Neural progenitor cell (in vitro differentiated cells): ENCODE measurements at regions not wholly inside any gene's neighbourhood (a gene's known extent, or its start where the extent isn't known, plus 50 kb on each side); places are given as distances from the start of the nearest gene placed in this dataset.

ENCODE experiments used
- DNase-seq: peaks from one replicate; pipeline ENCODE4 v3.0.0-alpha.2; 2016; ENCODE audit warnings: low spot score
- H2AFZ ChIP-seq: fragments of 200-600 bp; sonication (generic); replicated peaks from 2 replicates; pipeline ENCODE4 v1.6.1; 2016; ENCODE audit warnings: antibody characterized with exemption
- H3F3A ChIP-seq: fragments of 200-600 bp; sonication (generic); 2 replicates; pipeline ENCODE4 v1.6.1; 2016; ENCODE audit warnings: antibody characterized with exemption, low read depth
- H3K27ac ChIP-seq: fragments of 200-600 bp; sonication (generic); 2 replicates; pipeline ENCODE4 v1.5.1; 2016; ENCODE audit warnings: mild to moderate bottlenecking
- H3K27me3 ChIP-seq: fragments of 200-600 bp; sonication (generic); 2 replicates; pipeline ENCODE4 v1.6.1; 2016; ENCODE audit warnings: mild to moderate bottlenecking, moderate library complexity
- H3K36me3 ChIP-seq: fragments of 200-600 bp; sonication (generic); 2 replicates; pipeline ENCODE4 v1.5.1; 2016
- H3K4me1 ChIP-seq: fragments of 200-600 bp; sonication (generic); 2 replicates; pipeline ENCODE4 v1.6.1; 2016; ENCODE audit warnings: mixed run types
- H3K4me2 ChIP-seq: fragments of 200-600 bp; sonication (generic); 2 replicates; pipeline ENCODE4 v1.6.1; 2016
- H3K4me3 ChIP-seq: fragments of 200-600 bp; sonication (generic); 2 replicates; pipeline ENCODE4 v1.5.1; 2016
- H3K79me2 ChIP-seq: fragments of 200-600 bp; sonication (generic); 2 replicates; pipeline ENCODE4 v1.6.1; 2016; ENCODE audit warnings: low read depth
- H3K9ac ChIP-seq: fragments of 200-600 bp; sonication (generic); 2 replicates; pipeline ENCODE4 v1.6.1; 2016
- H3K9me3 ChIP-seq: fragments of 200-600 bp; sonication (generic); 2 replicates; pipeline ENCODE4 v1.5.1; 2016; ENCODE audit warnings: low read depth
- H4K20me1 ChIP-seq: fragments of 200-600 bp; sonication (generic); 2 replicates; pipeline ENCODE4 v1.6.1; 2016; ENCODE audit warnings: low read depth
- H3K27ac Mint-ChIP-seq: 3 replicates; pipeline ENCODE4 v1.8.0; 2021; ENCODE audit warnings: mixed read lengths
- H3K27me3 Mint-ChIP-seq: 2 replicates; pipeline ENCODE4 v1.8.0; 2022; ENCODE audit warnings: low read depth, mild to moderate bottlenecking, inconsistent platforms, moderate library complexity, mixed read lengths; ENCODE audit not compliant: insufficient read depth
- H3K36me3 Mint-ChIP-seq: 3 replicates; pipeline ENCODE4 v1.8.0; 2021; ENCODE audit warnings: mixed read lengths
- H3K4me1 Mint-ChIP-seq: 3 replicates; pipeline ENCODE4 v1.8.0; 2021; ENCODE audit warnings: mixed read lengths
- H3K4me3 Mint-ChIP-seq: 3 replicates; pipeline ENCODE4 v1.8.0; 2021; ENCODE audit warnings: mild to moderate bottlenecking, moderate library complexity, mixed read lengths
- H3K9me3 Mint-ChIP-seq: 3 replicates; pipeline ENCODE4 v1.8.0; 2020; ENCODE audit warnings: mixed read lengths
- CTCF ChIP-seq: fragments of 200-600 bp; sonication (generic); IDR thresholded peaks from 2 replicates; pipeline ENCODE4 v1.5.1; 2017; ENCODE audit warnings: antibody characterized with exemption, mild to moderate bottlenecking
- EZH2 ChIP-seq: fragments of 200-600 bp; sonication (generic); IDR thresholded peaks from 2 replicates; pipeline ENCODE4 v1.6.1; 2017; ENCODE audit warnings: antibody characterized with exemption, mild to moderate bottlenecking, moderate library complexity
- EZH2phosphoT487 ChIP-seq: fragments of 200-600 bp; sonication (generic); IDR thresholded peaks from 2 replicates; pipeline ENCODE4 v1.6.1; 2017; ENCODE audit warnings: antibody characterized with exemption

GRCh38 chr6:44514576-44515193 lies 127.2 kb downstream of the CDC5L start:
- no peaks in the 10 kb centered on the region for H3F3A ChIP-seq

GRCh38 chr6:44522871-44523270 lies 135.4 kb downstream of the CDC5L start:
- no peak overlapping the region for H3K9ac ChIP-seq
- no peak overlapping the region for H3K4me2 ChIP-seq
- H3K27ac ChIP-seq, result no peak overlapping the region
- no peaks in the 10 kb centered on the region for H3K36me3 Mint-ChIP-seq
- TF ChIP-seq EZH2, result no peak
- no peaks in the 10 kb centered on the region for H3K27me3 ChIP-seq
- H3K4me1 Mint-ChIP-seq, result peaks cover 3% of the 10 kb centered on the region
- peaks cover 1% of the 10 kb centered on the region for H3K4me1 ChIP-seq
- peaks cover 37% of the 10 kb centered on the region for H3K9me3 Mint-ChIP-seq
- no peak for DNase-seq
- H3F3A ChIP-seq, result no peaks in the 10 kb centered on the region
- H3K36me3 ChIP-seq, result no peaks in the 10 kb centered on the region
- H3K9me3 ChIP-seq, result no peaks in the 10 kb centered on the region
- no peaks in the 10 kb centered on the region for H3K27me3 Mint-ChIP-seq
- H3K79me2 ChIP-seq, result no peaks in the 10 kb centered on the region
- H3K4me3 ChIP-seq, result no peak overlapping the region
- no peaks in the 10 kb centered on the region for H4K20me1 ChIP-seq
- H3K27ac Mint-ChIP-seq, result no peak overlapping the region
- H3K4me3 Mint-ChIP-seq, result no peak overlapping the region
- no peak overlapping the region for H2AFZ ChIP-seq

More at GRCh38 chr6:44514576-44515193, 127.2 kb downstream of the CDC5L start:
- H3K36me3 ChIP-seq, result no peaks in the 10 kb centered on the region
- TF ChIP-seq EZH2phosphoT487 (no peak), CTCF (no peak), EZH2 (no peak)
- H3K27me3 ChIP-seq, result no peaks in the 10 kb centered on the region
- no peaks in the 10 kb centered on the region for H3K9me3 ChIP-seq
- no peaks in the 10 kb centered on the region for H3K4me1 Mint-ChIP-seq
- H3K4me3 ChIP-seq, result no peak overlapping the region
- no peak overlapping the region for H3K27ac Mint-ChIP-seq
- H2AFZ ChIP-seq, result no peak overlapping the region
- peaks cover 21% of the 10 kb centered on the region for H3K9me3 Mint-ChIP-seq
- no peak overlapping the region for H3K4me3 Mint-ChIP-seq
- H4K20me1 ChIP-seq, result no peaks in the 10 kb centered on the region
- no peak for DNase-seq
- H3K27me3 Mint-ChIP-seq, result peaks cover 4% of the 10 kb centered on the region
- H3K4me1 ChIP-seq, result no peaks in the 10 kb centered on the region
- H3K9ac ChIP-seq, result no peak overlapping the region
- no peak overlapping the region for H3K27ac ChIP-seq
- H3K36me3 Mint-ChIP-seq, result peaks cover 2% of the 10 kb centered on the region
- no peaks in the 10 kb centered on the region for H3K79me2 ChIP-seq
- no peak overlapping the region for H3K4me2 ChIP-seq

DNA sequence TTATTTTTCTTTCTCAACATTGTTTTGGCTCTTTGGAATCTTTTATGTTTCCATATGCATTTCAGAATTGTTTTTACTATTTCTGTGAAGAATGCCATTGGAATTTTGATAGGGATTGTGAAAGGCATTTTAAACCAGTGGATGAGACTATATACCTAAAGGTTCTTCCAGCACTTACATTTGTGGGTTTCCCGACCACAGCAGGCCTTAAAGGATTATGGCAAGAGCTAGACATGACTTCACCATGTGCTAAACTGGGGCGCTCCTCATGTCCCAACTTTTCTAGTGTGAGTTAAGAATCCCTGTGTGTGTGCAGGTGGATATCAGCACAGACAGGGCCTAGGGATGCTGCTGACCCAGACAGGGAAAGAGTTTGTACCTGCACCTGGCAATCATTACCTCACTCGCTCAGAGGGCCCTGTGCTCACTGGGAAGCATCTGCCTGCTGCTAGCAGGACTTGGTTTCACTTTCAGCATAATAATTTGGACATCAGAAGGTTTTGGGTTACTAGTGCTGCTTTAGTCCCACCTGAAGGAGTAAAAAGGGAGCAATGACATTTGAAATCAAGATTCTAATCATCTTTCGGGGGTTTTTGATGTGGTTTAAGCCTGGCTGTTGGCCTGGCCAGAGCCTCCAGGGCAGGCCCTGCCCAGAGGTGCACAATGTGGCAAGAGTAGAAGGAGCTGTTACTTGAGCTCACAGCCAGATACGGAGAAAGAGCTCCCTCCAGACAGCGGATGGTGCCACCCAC lies 137.1 kb downstream of the CDC5L start:
- no peak overlapping the region for H2AFZ ChIP-seq
- H4K20me1 ChIP-seq, result no peaks in the 10 kb centered on the region
- H3K9ac ChIP-seq, result no peak overlapping the region
- no peak overlapping the region for H3K4me2 ChIP-seq
- no peaks in the 10 kb centered on the region for H3K27me3 Mint-ChIP-seq
- H3K27me3 ChIP-seq, result no peaks in the 10 kb centered on the region
- peaks cover 24% of the 10 kb centered on the region for H3K9me3 Mint-ChIP-seq
- no peaks in the 10 kb centered on the region for H3K36me3 Mint-ChIP-seq
- no peak overlapping the region for H3K4me3 ChIP-seq
- H3F3A ChIP-seq, result no peaks in the 10 kb centered on the region
- H3K27ac Mint-ChIP-seq, result no peak overlapping the region
- H3K4me1 ChIP-seq, result peaks cover 5% of the 10 kb centered on the region
- H3K9me3 ChIP-seq, result no peaks in the 10 kb centered on the region
- no peaks in the 10 kb centered on the region for H3K79me2 ChIP-seq
- H3K4me3 Mint-ChIP-seq, result no peak overlapping the region
- no peaks in the 10 kb centered on the region for H3K36me3 ChIP-seq
- TF ChIP-seq CTCF (no peak), EZH2 (no peak), EZH2phosphoT487 (no peak)
- H3K4me1 Mint-ChIP-seq, result peaks cover 14% of the 10 kb centered on the region
- no peak for DNase-seq
- no peak overlapping the region for H3K27ac ChIP-seq
